ENCODE measurements at regions not wholly inside any gene's neighbourhood (a gene's known extent, or its start where the extent isn't known, plus 50 kb on each side); places are given as distances from the start of the nearest gene placed in this dataset.
"Not testable (repeated sequence)": the region's sequence is repeated elsewhere in the genome, so short reads cannot be mapped to it uniquely, and the experiment has no call there.

GRCh38 chr2:87574193-87575119 is 173.4 kb upstream of the PLGLB2 start:
- DNase-seq (ENCODE audit: low spot score): not testable (repeated sequence)

DNA sequence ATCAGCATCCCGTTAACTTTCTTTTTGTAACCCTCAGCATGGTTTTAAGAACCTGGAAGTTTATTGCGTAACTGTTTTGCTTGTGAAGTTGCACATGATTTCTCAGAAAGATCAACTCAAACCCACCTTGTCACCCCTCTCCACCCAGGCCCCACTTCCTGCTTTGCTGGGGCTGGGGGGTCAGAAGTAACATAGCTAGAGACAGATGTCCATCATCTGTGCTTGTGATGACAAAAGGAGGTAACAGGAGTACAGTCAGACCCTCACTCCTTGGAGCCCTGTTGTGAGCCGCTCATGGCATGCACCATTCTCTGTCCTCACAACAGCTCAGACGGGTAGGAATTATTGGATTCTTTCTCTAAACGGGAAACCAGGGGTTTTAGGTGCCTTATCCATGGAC is 172.7 kb upstream of the PLGLB2 start:
- not testable (repeated sequence) for DNase-seq (ENCODE audit: low spot score)

DNA sequence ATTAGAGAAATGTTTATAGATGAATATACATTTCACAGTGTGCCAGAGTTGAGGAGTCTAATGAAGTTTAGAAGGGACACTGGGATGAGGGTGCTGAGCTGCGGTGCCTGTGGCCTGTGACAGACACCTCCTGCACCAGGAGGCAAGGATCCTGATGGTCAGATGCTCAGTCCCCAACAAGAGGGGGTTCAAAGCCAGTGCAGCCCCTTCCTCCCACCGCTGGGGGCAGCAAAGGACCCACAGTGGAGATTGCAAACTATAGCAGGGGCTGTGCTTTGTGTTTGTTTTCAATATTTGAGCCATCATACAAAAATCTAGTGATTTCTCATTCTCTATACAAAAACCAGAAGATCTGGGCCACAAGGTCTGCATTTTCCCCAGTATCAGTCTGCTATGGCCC is 170.5 kb upstream of the PLGLB2 start:
- DNase-seq (ENCODE audit: low spot score): not testable (repeated sequence)

- not testable (repeated sequence) for DNase-seq (ENCODE audit: low spot score)
Observed at GRCh38 chr2:87582152-87582551, 165.7 kb upstream of the PLGLB2 start.

GRCh38 chr2:87582579-87582978 is 165.3 kb upstream of the PLGLB2 start:
- DNase-seq (ENCODE audit: low spot score): not testable (repeated sequence)

DNA sequence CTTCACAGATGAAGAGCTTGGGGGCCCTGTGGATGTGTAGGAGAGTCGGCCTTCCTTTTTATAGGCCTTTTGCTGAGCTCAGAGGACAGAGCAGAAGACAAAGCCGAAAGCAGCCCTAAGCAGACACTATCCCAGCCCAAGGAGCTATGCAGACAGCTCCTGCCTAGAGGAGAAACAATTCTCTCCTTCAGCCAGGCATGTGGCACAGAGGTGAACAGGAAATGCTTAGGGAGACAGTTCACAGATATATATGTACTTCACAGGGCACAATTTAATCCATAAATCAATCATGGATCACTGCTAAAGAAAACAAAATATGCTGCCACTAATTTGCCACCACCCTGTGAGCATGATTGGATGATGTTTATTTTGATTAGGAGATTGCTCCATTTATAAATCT is 164.5 kb upstream of the PLGLB2 start:
- DNase-seq (ENCODE audit: low spot score): not testable (repeated sequence)

DNA sequence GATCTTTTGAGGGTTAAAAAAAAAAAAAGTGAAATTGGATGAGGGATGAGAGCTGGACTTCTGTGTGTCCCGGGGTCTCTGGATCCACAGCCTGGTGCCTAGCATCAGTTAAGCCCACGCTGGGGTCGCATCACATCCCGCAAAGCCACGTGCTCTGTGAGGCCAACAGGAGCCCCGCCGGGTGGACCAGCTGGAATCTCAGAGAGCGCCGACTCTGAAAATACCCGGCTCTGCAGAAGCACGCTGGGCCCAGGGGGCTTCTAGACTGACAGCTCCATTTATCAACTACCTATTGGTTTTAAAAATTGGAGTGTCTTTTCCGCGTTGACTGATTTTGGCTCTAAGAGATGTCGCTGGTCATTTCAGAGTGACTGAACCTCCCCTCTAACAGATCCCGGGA is 164.1 kb upstream of the PLGLB2 start:
- not testable (repeated sequence) for DNase-seq (ENCODE audit: low spot score)

DNA sequence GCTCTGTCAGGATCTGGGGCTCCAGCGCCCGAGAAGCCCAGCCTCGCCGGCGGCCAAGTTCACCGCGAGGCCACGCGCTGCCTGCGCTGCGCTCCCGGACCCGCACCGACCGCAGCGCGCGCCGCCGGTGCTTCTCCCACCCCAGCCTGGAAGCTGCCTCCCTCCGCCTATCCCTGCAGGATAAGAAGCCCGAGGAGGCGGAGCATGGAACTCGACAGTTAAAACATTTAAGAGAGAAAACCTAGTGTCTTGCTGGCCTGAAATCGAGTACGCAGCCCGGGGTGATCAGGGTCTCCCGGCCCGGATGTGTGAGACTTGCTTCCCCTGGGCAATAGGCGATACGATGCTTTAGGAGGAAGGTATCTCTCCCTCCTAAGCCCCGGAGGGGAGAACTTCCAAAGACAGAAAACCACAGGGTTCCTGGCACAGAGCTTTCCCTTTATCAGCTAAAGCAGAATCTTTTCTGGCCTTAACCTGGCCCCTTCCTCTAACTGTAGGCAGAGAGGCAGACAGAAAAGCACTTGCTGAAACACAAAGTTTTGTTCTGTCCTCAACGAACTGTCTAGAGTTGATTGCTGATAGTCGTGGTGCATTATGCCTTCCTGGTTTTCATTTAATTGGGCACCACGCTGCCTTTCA is 163.5 kb upstream of the PLGLB2 start:
- peak; percentile 18 for DNase-seq (ENCODE audit: low spot score)

- not testable (repeated sequence) for DNase-seq (ENCODE audit: low spot score)
Observed at GRCh38 chr2:87587934-87588333, 160.0 kb upstream of the PLGLB2 start.

GRCh38 chr2:87592974-87593373 is 154.9 kb upstream of the PLGLB2 start:
- DNase-seq (ENCODE audit: low spot score): not testable (repeated sequence)

DNA sequence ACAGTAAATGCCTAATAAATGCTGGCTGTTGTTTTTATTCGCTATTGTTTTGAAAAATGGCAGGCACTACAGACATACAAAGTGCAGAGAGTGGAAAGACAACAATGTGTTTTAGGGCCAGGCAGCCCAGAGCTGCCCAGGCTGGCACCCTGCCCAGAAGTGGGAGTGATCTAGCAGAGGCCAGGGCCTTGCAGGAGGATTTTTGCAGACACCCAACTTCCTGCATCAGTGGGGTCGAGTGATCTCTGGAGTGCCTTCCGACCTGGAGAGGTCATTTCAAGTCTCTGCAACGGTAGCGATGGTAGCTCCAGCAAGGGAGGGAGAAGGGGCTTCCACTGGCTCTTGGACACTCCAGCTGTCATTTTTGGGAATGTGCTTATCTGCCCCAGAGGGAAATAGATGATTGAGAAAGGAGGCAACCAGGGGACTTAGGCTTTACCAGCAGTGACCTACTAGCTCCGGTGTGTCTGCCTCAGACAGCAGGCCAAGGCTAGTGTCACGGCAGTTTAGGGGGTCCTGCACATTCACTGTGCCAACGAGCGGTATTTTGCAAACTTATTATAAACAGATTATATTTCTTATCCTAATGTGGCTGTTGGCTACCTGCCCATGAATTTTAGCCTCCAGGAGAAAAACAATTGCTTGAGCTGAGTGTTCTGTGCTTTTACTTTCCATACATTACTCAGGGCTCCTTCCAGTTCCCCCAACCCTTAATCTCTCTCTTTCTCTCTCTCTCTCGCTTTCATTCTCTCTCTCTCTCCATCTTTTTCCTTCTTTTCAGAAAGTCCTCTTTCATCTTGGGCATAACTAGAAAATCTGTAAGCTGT is 153.9 kb upstream of the PLGLB2 start:
- not testable (repeated sequence) for DNase-seq (ENCODE audit: low spot score)

- DNase-seq (ENCODE audit: low spot score): not testable (repeated sequence)
Observed at GRCh38 chr2:87594611-87594992, 153.3 kb upstream of the PLGLB2 start.

GRCh38 chr2:87595017-87595416 is 152.9 kb upstream of the PLGLB2 start:
- DNase-seq (ENCODE audit: low spot score): not testable (repeated sequence)

- DNase-seq (ENCODE audit: low spot score): not testable (repeated sequence)
Observed at GRCh38 chr2:87600961-87601360, 146.9 kb upstream of the PLGLB2 start.

DNA sequence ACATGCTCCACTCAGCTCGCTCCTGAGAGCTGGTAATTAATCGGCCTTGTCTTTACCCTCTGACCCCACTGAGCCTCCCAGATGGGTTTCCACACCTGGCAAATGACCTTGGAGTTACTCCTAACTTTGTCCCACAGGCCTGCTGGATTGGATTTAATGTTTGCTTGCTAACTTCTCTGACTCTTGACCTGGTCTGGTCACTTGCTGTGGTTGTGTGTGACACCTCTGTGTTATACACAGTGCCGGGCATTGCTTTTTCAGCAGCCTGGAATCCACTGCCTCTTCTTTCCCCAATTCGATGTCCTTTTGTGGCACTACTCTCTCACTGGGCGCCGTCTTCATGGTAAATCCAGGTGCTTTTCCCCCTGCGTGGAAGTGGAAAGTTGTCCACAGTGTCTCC is 145.8 kb upstream of the PLGLB2 start:
- not testable (repeated sequence) for DNase-seq (ENCODE audit: low spot score)

DNA sequence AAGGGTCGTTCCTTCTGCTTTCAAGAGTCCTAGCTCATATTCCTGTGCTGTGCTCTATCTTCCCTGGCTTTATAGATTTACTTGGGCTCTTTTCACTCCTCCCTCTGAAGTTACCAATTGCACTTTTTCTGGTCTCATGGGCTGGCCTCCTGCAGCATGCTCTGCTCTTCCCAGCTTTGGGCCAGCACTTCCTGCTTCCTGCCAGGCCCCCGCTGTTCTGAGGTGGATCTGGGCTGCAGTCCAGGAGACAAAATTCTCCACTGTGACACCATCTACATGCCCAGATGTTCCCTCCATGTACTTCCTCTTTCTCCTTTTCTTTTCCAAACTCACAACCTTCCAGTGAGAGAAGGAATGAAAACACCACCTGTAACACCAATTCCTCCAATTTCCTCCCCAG is 145.2 kb upstream of the PLGLB2 start:
- DNase-seq (ENCODE audit: low spot score): not testable (repeated sequence)

DNA sequence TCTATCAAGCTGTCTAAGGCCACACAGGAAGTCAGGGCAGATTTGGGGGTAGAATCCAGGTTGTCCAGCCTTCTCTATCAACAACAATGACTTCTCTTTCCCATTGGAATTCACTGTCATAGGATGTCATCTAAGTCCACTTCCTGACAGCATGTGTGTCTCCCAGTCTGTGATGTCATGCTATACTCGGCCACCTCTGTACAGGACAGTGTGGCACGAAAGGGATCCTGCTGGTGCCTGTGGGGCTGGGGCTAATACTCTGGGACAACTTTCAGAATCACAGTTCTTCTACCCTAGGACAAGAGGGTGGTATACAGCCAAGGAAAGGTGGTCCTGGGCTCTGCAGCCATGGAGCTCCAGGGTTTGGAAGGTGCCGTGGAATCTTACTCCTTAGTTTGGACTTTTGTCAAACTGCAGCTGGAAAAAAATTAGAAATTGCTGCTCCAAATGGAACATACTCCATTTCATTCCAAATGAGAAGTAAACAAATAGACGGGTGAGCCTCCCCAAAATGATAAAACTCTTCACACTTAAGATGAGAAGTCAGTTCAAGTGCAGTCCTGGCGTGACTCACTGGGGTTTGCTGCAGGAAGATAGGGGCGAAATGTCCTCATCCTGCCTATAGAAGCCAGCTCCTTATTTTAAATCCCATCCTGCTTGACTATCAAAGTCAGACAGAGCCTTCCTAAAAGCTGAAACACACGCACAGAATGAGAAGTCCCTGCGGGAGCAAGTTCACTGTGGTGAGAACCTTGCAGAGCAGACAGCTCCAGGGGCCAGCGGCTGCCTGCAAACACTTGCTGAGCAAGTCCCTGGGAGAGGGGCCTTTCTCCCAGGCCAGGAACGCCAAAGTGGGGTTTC is 144.2 kb upstream of the PLGLB2 start:
- not testable (repeated sequence) for DNase-seq (ENCODE audit: low spot score)

DNA sequence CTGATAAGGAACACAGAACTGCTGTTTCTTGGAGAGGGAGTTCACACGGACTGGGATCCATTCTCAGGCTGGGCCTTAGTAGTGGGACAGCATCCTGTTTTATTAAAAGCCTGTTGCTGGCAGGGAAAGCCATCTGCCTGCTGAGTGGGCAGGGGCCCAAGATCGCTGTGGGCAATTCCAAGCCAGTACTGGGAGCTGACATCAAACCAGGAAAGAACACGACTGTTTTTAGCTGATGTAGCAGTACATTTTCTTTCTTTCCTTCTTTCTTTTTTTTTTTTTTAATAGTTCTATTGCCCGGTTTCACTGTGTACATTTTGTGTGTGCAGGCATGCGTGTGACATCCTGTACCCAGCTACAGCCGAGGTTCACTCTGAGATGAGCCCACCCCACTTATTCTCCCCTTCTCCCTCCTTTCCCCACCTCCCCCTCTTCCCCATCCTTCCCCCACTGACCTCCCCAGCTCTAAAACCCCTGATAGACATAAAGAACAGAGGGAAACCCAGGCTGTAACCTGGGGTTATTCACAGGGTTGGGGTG is 143.5 kb upstream of the PLGLB2 start:
- not testable (repeated sequence) for DNase-seq (ENCODE audit: low spot score)

DNA sequence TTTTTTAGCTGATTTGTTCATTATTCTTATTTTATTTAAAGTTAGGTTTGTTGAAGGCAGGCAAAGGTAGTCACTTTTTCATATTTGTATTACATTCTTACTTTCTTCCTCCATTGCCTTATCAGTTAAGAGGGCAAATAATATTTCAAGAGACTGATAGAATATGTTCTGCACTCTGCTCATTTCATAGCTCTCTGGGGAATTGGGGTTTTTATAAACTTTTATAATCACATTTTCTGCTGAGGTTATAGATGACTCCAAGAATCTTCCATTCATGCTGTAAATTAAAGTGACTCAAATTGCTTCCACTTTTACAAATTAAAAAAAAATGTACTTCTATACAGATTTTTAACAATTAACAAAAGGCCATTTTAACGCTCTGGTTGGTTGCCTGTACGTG is 142.9 kb upstream of the PLGLB2 start:
- DNase-seq (ENCODE audit: low spot score): not testable (repeated sequence)

DNA sequence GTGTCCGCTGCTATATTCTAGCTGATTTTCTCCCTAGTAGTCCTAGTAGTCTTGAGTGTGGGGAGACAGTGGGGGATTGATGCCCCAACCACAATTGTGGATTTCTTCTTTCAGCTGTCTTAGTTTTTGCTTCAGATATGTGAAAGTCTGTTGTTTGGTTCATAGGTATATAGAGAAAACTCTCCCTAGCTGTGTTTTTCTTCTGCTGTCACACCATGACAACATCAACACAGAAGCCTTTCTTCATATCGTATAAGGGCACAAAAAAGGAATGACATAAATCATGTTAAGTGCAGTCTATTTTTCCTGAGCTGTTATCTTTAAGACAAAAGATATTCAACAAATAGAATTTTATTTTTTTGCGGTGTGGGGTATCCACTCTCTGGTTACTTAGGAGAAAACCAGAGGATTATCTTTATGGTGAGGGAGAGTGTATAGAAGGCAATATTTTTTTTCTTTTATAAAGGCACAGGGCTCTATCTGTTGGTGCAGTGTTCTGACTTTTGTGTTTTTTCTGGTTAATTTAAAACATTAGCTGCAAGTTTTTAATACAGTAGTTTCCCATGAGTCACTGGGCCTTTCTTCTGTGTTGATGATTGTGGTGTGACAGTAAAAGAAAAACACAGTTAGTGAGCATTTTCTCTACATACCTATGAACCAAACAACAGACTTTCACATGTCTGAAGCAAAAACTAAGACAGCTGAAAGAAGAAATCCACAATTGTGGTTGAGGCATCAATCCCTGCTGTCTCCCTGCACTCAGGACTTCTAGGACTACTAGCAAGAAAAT is 139.3 kb upstream of the PLGLB2 start:
- DNase-seq (ENCODE audit: low spot score): not testable (repeated sequence)

All from iPS-NIHi11 (cell line).